SJCRH30 (cell line): ENCODE measurements at regions not wholly inside any gene's neighbourhood (a gene's known extent, or its start where the extent isn't known, plus 50 kb on each side); places are given as distances from the start of the nearest gene placed in this dataset.
A peak's percentile ranks its signal among the peaks of the same experiment; 100 is the strongest.
"Not testable (repeated sequence)": the region's sequence is repeated elsewhere in the genome, so short reads cannot be mapped to it uniquely, and the experiment has no call there.

Source experiments
- DNase-seq, 2 experiments: peaks; one replicate each; pipeline ENCODE4 v3.0.0-alpha.2; 2015 to 2020
- H3K27ac ChIP-seq: fragments of 250-450 bp; sonication (Bioruptor Pico); 2 replicates; pipeline ENCODE4 v1.5.1; 2020; ENCODE audit warnings: mild to moderate bottlenecking, moderate library complexity
- H3K27me3 ChIP-seq: fragments of 250-450 bp; sonication (Bioruptor Pico); 2 replicates; pipeline ENCODE4 v1.5.1; 2020; ENCODE audit warnings: mild to moderate bottlenecking, moderate library complexity
- H3K36me3 ChIP-seq: fragments of 250-450 bp; sonication (Bioruptor Pico); 2 replicates; pipeline ENCODE4 v1.5.1; 2020; ENCODE audit warnings: mild to moderate bottlenecking, moderate library complexity
- H3K4me1 ChIP-seq: fragments of 250-450 bp; sonication (Bioruptor Pico); 2 replicates; pipeline ENCODE4 v1.5.1; 2020; ENCODE audit warnings: mild to moderate bottlenecking, moderate library complexity
- H3K4me3 ChIP-seq: fragments of 250-450 bp; sonication (Bioruptor Pico); 2 replicates; pipeline ENCODE4 v1.5.1; 2020; ENCODE audit warnings: mild to moderate bottlenecking, moderate library complexity
- H3K9me3 ChIP-seq: fragments of 250-450 bp; sonication (Bioruptor Pico); replicated peaks from 2 replicates; pipeline ENCODE4 v1.5.1; 2020; ENCODE audit warnings: mild to moderate bottlenecking, moderate library complexity

DNA sequence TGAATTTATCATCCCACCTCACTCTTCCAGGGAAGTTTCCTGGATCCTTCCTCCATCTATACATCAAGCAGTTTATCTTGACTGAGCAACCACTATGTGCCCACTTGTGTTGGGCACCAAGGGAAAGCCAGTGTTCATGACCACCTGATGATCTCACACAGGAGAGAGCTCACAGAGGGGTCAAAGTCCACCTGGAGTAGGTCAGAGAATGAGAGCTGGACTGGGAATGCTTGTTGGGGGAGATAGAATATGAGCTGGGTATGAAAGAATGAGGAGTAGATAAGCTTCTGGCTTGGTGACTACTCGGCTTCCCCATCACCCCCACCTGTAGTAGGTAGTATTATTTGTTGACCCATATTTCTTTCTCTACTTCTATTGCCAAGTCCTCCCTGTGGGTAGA is 72.2 kb upstream of the CYRIA start:
- no peak overlapping the region for H3K27ac ChIP-seq
- H3K4me3 ChIP-seq: no peak overlapping the region
- no peaks in the 10 kb centered on the region for H3K4me1 ChIP-seq
- H3K27me3 ChIP-seq: no peaks in the 10 kb centered on the region
- no peaks in the 10 kb centered on the region for H3K36me3 ChIP-seq
- H3K9me3 ChIP-seq: no peaks in the 10 kb centered on the region
- DNase-seq: no peak

- Histone ChIP-seq H3K9me3 (no peaks in the 10 kb centered on the region), H3K4me1 (no peaks in the 10 kb centered on the region), H3K36me3 (no peaks in the 10 kb centered on the region), H3K4me3 (no peak overlapping the region), H3K27me3 (no peaks in the 10 kb centered on the region), H3K27ac (no peak overlapping the region)
- DNase-seq: no peak
Measured at GRCh38 chr2:16736633-16737032, 71.0 kb upstream of the CYRIA start.

- Histone ChIP-seq H3K27ac (no peak overlapping the region), H3K4me1 (no peaks in the 10 kb centered on the region), H3K4me3 (no peak overlapping the region), H3K9me3 (no peaks in the 10 kb centered on the region), H3K36me3 (no peaks in the 10 kb centered on the region), H3K27me3 (no peaks in the 10 kb centered on the region)
- no peak for DNase-seq
Measured at GRCh38 chr2:16729335-16729734, 63.7 kb upstream of the CYRIA start.

- Histone ChIP-seq H3K27ac (no peak overlapping the region), H3K9me3 (no peaks in the 10 kb centered on the region), H3K27me3 (no peaks in the 10 kb centered on the region), H3K36me3 (no peaks in the 10 kb centered on the region), H3K4me1 (no peaks in the 10 kb centered on the region), H3K4me3 (no peak overlapping the region)
- no peak for DNase-seq
Measured at GRCh38 chr2:16728351-16729136, 62.9 kb upstream of the CYRIA start.

DNA sequence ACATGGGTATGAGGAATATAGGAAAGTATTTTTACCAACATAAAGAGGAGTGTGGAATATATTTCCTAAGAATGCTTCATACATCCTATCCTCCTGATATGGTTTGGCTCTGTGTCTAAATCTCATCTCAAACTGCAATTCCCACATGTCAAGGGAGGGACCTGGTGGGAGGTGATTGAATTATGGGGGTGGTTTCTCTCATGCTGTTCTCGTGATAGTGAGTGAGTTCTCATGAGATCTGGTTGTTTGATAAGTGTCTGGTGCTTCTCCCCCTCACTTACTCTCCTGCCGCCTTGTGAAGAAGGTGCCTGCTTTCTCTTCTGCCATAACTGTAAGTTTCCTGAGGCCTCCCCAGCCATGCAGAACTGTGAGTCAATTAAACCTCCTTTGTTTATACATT is 62.2 kb upstream of the CYRIA start:
- H3K4me3 ChIP-seq, H3K9me3 ChIP-seq, H3K27ac ChIP-seq, H3K27me3 ChIP-seq, H3K36me3 ChIP-seq, H3K4me1 ChIP-seq, DNase-seq: not testable (repeated sequence)

- Histone ChIP-seq H3K9me3 (no peaks in the 10 kb centered on the region), H3K27ac (no peak overlapping the region), H3K4me3 (no peak overlapping the region), H3K4me1 (peaks cover 9% of the 10 kb centered on the region), H3K36me3 (no peaks in the 10 kb centered on the region), H3K27me3 (no peaks in the 10 kb centered on the region)
- DNase-seq: no peak
Measured at GRCh38 chr2:16727256-16727655, 61.6 kb upstream of the CYRIA start.

DNA sequence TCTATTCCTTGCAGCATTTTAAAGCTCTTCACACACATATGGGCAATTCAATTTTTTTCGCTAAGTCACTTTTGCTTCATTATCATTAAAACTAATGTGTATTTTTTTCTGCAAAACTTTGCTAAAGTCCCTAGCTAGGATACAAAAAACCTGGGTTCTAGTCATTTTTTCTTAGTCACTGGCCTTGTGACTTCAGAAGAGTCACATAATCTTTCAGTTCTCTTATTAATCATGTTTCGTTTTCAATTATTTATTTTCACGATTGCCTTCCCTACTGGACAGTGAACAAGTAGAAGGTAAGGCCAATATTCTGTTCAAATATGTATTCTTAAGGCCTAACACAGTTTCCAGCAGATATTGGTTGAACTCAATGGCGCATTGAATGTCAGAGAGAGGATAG is 60.9 kb upstream of the CYRIA start:
- Histone ChIP-seq H3K4me3 (no peak overlapping the region), H3K9me3 (no peaks in the 10 kb centered on the region), H3K27ac (no peak overlapping the region), H3K36me3 (no peaks in the 10 kb centered on the region), H3K27me3 (no peaks in the 10 kb centered on the region), H3K4me1 (peaks cover 15% of the 10 kb centered on the region)
- no peak for DNase-seq

DNA sequence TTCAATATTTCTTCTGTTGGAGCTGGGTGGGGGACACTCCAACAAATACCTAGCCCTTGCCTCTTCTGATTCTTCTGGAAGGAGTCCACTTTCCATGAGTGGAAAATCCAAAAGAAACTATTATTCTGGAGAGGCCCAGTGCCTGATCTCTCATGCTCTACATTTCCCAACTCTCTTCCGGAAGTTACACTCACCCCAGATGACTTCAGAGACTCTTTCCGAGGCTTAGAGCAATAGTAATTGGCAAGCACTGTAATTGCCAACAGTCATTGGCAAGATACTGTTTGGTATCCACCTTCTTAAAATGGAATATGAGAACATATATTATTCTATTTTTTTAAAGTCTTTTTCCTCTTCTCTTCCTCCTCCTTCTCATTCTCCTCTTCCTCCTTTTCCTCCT is 60.5 kb upstream of the CYRIA start:
- Histone ChIP-seq H3K9me3 (no peaks in the 10 kb centered on the region), H3K4me3 (no peak overlapping the region), H3K27ac (no peak overlapping the region), H3K27me3 (no peaks in the 10 kb centered on the region), H3K4me1 (peaks cover 17% of the 10 kb centered on the region), H3K36me3 (no peaks in the 10 kb centered on the region)
- DNase-seq: no peak

DNA sequence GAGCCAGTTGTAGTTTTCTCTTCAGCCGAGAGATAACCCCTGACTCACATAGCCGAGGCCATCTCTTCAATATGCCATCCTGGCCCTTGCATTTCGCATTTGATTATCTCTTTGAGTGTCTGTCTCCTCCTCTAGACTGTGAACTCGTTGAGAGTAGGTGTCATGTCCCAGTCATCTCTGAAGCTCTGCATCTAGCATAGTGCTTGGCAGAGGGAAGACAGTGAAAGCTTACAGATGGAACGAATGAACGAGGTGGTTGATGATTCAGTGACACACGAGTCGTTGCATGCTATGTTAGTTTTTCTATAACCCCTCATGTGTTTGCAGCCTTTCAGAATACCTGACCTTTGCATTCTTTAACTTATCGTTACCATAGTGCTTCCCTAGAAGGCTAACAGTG is 59.9 kb upstream of the CYRIA start:
- no peak for DNase-seq
- peaks cover 17% of the 10 kb centered on the region for H3K4me1 ChIP-seq
- no peaks in the 10 kb centered on the region for H3K9me3 ChIP-seq

GRCh38 chr2:16722677-16723076 is 57.0 kb upstream of the CYRIA start:
- DNase-seq: peak; percentile 41 to 44
- Histone ChIP-seq H3K9me3 (no peaks in the 10 kb centered on the region; the same call in 1 of the 2 replicates), H3K27ac (peak overlapping the region; percentile 32; the same call in 1 of the 2 replicates), H3K36me3 (no peaks in the 10 kb centered on the region), H3K27me3 (no peaks in the 10 kb centered on the region), H3K4me3 (no peak overlapping the region), H3K4me1 (peaks cover 18% of the 10 kb centered on the region)

More for the DNA sequence above, 59.9 kb upstream of the CYRIA start:
- H3K4me3 ChIP-seq: no peak overlapping the region
- H3K27ac ChIP-seq: no peak overlapping the region
- H3K36me3 ChIP-seq: no peaks in the 10 kb centered on the region
- no peaks in the 10 kb centered on the region for H3K27me3 ChIP-seq

GRCh38 chr2:16722126-16722525 is 56.5 kb upstream of the CYRIA start:
- no peaks in the 10 kb centered on the region for H3K27me3 ChIP-seq
- peak; percentile 75 to 84 for DNase-seq
- H3K36me3 ChIP-seq: no peaks in the 10 kb centered on the region
- peaks cover 22% of the 10 kb centered on the region for H3K4me1 ChIP-seq
- no peak overlapping the region for H3K4me3 ChIP-seq
- no peaks in the 10 kb centered on the region; the same call in 1 of the 2 replicates for H3K9me3 ChIP-seq
- peak overlapping the region; percentile 32; the same call in 1 of the 2 replicates for H3K27ac ChIP-seq

DNA sequence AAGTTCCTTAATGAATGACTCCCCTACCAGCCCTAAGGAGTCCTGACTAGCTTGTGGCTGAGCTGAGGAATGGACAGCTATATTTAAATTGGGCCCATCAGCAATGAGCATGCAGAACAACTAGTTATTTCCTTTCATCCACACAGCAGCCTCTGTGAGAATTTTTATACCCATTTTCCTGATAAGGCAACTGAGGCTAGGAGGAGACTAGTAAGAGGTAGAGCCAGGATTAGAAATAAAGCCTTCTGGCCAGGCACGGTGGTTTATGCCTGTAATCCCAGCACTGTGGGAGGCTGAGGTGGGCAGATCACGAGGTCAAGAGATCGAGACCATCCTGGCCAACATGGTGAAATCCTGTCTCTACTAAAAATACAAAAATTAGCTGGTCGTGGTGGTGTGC is 55.9 kb upstream of the CYRIA start:
- not testable (repeated sequence) for H3K9me3 ChIP-seq, H3K27me3 ChIP-seq, H3K4me3 ChIP-seq, H3K27ac ChIP-seq, H3K36me3 ChIP-seq, DNase-seq
- peaks cover 28% of the 10 kb centered on the region for H3K4me1 ChIP-seq

DNA sequence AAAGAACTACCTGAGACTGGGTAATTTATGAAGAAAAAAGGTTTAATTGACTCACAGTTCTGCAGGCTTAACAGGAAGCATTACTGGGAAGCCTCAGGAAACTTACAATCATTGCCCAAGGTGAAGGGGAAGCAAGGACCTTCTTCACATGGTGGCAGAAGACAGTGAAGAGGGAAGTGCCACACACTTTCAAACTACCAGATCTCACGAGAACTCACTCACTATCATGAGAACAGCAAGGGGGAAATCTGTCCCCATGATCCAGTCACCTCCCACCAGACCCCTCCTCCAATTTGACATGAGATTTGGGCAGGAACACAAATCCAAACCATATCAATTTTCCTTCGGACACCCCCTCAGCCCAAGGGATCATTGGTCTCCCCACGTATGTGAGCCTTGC is 55.1 kb upstream of the CYRIA start:
- peaks cover 34% of the 10 kb centered on the region for H3K4me1 ChIP-seq

GRCh38 chr2:16719485-16719808 is 53.8 kb upstream of the CYRIA start:
- no peaks in the 10 kb centered on the region for H3K27me3 ChIP-seq
- DNase-seq: no peak
- H3K27ac ChIP-seq: no peak overlapping the region
- peaks cover 36% of the 10 kb centered on the region for H3K4me1 ChIP-seq
- H3K9me3 ChIP-seq: no peaks in the 10 kb centered on the region; the same call in 1 of the 2 replicates
- no peak overlapping the region for H3K4me3 ChIP-seq
- no peaks in the 10 kb centered on the region for H3K36me3 ChIP-seq

More for the DNA sequence above, 55.1 kb upstream of the CYRIA start:
- H3K9me3 ChIP-seq, DNase-seq, H3K27ac ChIP-seq, H3K27me3 ChIP-seq, H3K4me3 ChIP-seq, H3K36me3 ChIP-seq: not testable (repeated sequence)

GRCh38 chr2:16718576-16719484 is 53.2 kb upstream of the CYRIA start:
- H3K36me3 ChIP-seq: no peaks in the 10 kb centered on the region
- peaks cover 36% of the 10 kb centered on the region for H3K4me1 ChIP-seq
- no peak overlapping the region for H3K27ac ChIP-seq
- H3K27me3 ChIP-seq: no peaks in the 10 kb centered on the region
- H3K9me3 ChIP-seq: no peaks in the 10 kb centered on the region; the same call in 1 of the 2 replicates
- no peak for DNase-seq
- no peak overlapping the region for H3K4me3 ChIP-seq
